OCI-M2 (cell line): ENCODE measurements at regions not wholly inside any gene's neighbourhood (a gene's known extent, or its start where the extent isn't known, plus 50 kb on each side); places are given as distances from the start of the nearest gene placed in this dataset.
"Not testable (repeated sequence)": the region's sequence is repeated elsewhere in the genome, so short reads cannot be mapped to it uniquely, and the experiment has no call there.

ENCODE experiments used
- DNase-seq: peaks from one replicate; lab custom pipeline; 2025; ENCODE audit not compliant: unreplicated experiment; lab: John Stamatoyannopoulos, UW

- no peak for DNase-seq
Observed at GRCh38 chr4:84028340-84028739, 470.8 kb downstream of the NKX6-1 start.

GRCh38 chr4:84024405-84024804 lies 474.7 kb downstream of the NKX6-1 start:
- no peak for DNase-seq

GRCh38 chr4:84022564-84022963 lies 476.5 kb downstream of the NKX6-1 start:
- DNase-seq = no peak

- no peak for DNase-seq
Observed at GRCh38 chr4:84019626-84020025, 479.5 kb downstream of the NKX6-1 start.

GRCh38 chr4:84003046-84003445 lies 467.1 kb downstream of the GPAT3 start:
- DNase-seq = no peak

- no peak for DNase-seq
Observed at GRCh38 chr4:84001876-84002569, 466.1 kb downstream of the GPAT3 start.

GRCh38 chr4:83996254-83996653 lies 460.3 kb downstream of the GPAT3 start:
- DNase-seq = no peak

- DNase-seq = no peak
Observed at GRCh38 chr4:83993774-83994173, 457.9 kb downstream of the GPAT3 start.

GRCh38 chr4:83989835-83990234 lies 453.9 kb downstream of the GPAT3 start:
- no peak for DNase-seq

GRCh38 chr4:83981156-83981555 lies 445.2 kb downstream of the GPAT3 start:
- no peak for DNase-seq

GRCh38 chr4:83979773-83980172 lies 443.9 kb downstream of the GPAT3 start:
- no peak for DNase-seq

- DNase-seq = no peak
Observed at GRCh38 chr4:83974111-83974780, 438.3 kb downstream of the GPAT3 start.

GRCh38 chr4:83964996-83965541 lies 429.2 kb downstream of the GPAT3 start:
- DNase-seq = no peak

GRCh38 chr4:83962492-83962891 lies 426.6 kb downstream of the GPAT3 start:
- no peak for DNase-seq

- no peak for DNase-seq
Observed at GRCh38 chr4:83961575-83961974, 425.7 kb downstream of the GPAT3 start.

- no peak for DNase-seq
Observed at GRCh38 chr4:83959160-83959559, 423.3 kb downstream of the GPAT3 start.

GRCh38 chr4:83947830-83948193 lies 411.9 kb downstream of the GPAT3 start:
- DNase-seq = no peak

- no peak for DNase-seq
Observed at GRCh38 chr4:83947125-83947829, 411.4 kb downstream of the GPAT3 start.

- not testable (repeated sequence) for DNase-seq
Observed at GRCh38 chr4:83943691-83944090, 407.8 kb downstream of the GPAT3 start.

GRCh38 chr4:83932750-83933391 lies 397.0 kb downstream of the GPAT3 start:
- DNase-seq = no peak

GRCh38 chr4:83931659-83932438 lies 395.9 kb downstream of the GPAT3 start:
- no peak for DNase-seq
